Stimulated activated CD8-positive, alpha-beta memory T cell treated with anti-CD3 and anti-CD28 coated beads, Interleukin-4, amount 100 ng/mL, for 48 hours (primary cell): ENCODE measurements at regions not wholly inside any gene's neighbourhood (a gene's known extent, or its start where the extent isn't known, plus 50 kb on each side); places are given as distances from the start of the nearest gene placed in this dataset.

Experiments used
- DNase-seq: peaks from one replicate; pipeline ENCODE4 v3.0.0-alpha.2; 2020

GRCh38 chr12:115421796-115422709, 738.1 kb upstream of the TBX3 start:
- DNase-seq, result no peak

GRCh38 chr12:115421350-115421749, 737.4 kb upstream of the TBX3 start:
- no peak for DNase-seq

- DNase-seq, result no peak
Measured at GRCh38 chr12:115419145-115419646, 735.2 kb upstream of the TBX3 start.

GRCh38 chr12:115417610-115418009, 733.6 kb upstream of the TBX3 start:
- DNase-seq, result no peak

- DNase-seq, result no peak
Measured at GRCh38 chr12:115416869-115417268, 732.9 kb upstream of the TBX3 start.

- DNase-seq, result no peak
Measured at GRCh38 chr12:115413626-115414025, 729.7 kb upstream of the TBX3 start.

GRCh38 chr12:115412831-115413230, 728.9 kb upstream of the TBX3 start:
- no peak for DNase-seq

- no peak for DNase-seq
Measured at GRCh38 chr12:115411121-115411520, 727.1 kb upstream of the TBX3 start.

GRCh38 chr12:115408642-115409041, 724.7 kb upstream of the TBX3 start:
- no peak for DNase-seq

GRCh38 chr12:115407723-115408122, 723.7 kb upstream of the TBX3 start:
- no peak for DNase-seq

- DNase-seq, result no peak
Measured at GRCh38 chr12:115407036-115407435, 723.1 kb upstream of the TBX3 start.

- no peak for DNase-seq
Measured at GRCh38 chr12:115405471-115405860, 721.5 kb upstream of the TBX3 start.

GRCh38 chr12:115404761-115405470, 720.9 kb upstream of the TBX3 start:
- no peak for DNase-seq

- no peak for DNase-seq
Measured at GRCh38 chr12:115403689-115404088, 719.7 kb upstream of the TBX3 start.

- DNase-seq, result no peak
Measured at GRCh38 chr12:115403253-115403652, 719.3 kb upstream of the TBX3 start.

- DNase-seq, result no peak
Measured at GRCh38 chr12:115402443-115403180, 718.6 kb upstream of the TBX3 start.

GRCh38 chr12:115401761-115402160, 717.8 kb upstream of the TBX3 start:
- no peak for DNase-seq

- DNase-seq, result no peak
Measured at GRCh38 chr12:115400011-115400410, 716.0 kb upstream of the TBX3 start.

GRCh38 chr12:115398311-115398781, 714.4 kb upstream of the TBX3 start:
- no peak for DNase-seq

- no peak for DNase-seq
Measured at GRCh38 chr12:115396567-115396966, 712.6 kb upstream of the TBX3 start.

GRCh38 chr12:115394496-115395220, 710.7 kb upstream of the TBX3 start:
- DNase-seq, result no peak

GRCh38 chr12:115388139-115388538, 704.2 kb upstream of the TBX3 start:
- DNase-seq, result no peak
